Loucy (cell line): ENCODE measurements at regions not wholly inside any gene's neighbourhood (a gene's known extent, or its start where the extent isn't known, plus 50 kb on each side); places are given as distances from the start of the nearest gene placed in this dataset.

Experiments
- H2AFZ ChIP-seq: fragments of 200-600 bp; sonication (generic); 2 replicates; pipeline ENCODE4 v1.6.0; 2016; ENCODE audit warnings: antibody characterized with exemption, mild to moderate bottlenecking, low read length, moderate library complexity
- H3F3A ChIP-seq: fragments of 200-600 bp; 2 replicates; pipeline ENCODE4 v1.6.0; 2016; ENCODE audit warnings: antibody characterized with exemption, low read depth, mild to moderate bottlenecking
- H3K27me3 ChIP-seq: fragments of 200-600 bp; sonication (generic); 2 replicates; pipeline ENCODE4 v1.6.1; 2014; ENCODE audit warnings: low read length, mild to moderate bottlenecking; ENCODE audit not compliant: insufficient read depth, poor library complexity, severe bottlenecking
- H3K36me3 ChIP-seq: fragments of 200-600 bp; sonication (generic); 2 replicates; pipeline ENCODE4 v1.6.1; 2016; ENCODE audit warnings: low read length; ENCODE audit not compliant: insufficient read depth
- H3K4me1 ChIP-seq: fragments of 200-600 bp; sonication (generic); 2 replicates; pipeline ENCODE4 v1.5.1; 2014; ENCODE audit warnings: low read length, mild to moderate bottlenecking; ENCODE audit not compliant: insufficient read depth, poor library complexity, severe bottlenecking
- H3K4me2 ChIP-seq: fragments of 200-600 bp; sonication (generic); 2 replicates; pipeline ENCODE4 v1.6.0; 2014; ENCODE audit warnings: antibody characterized with exemption, low read length, low read depth, mild to moderate bottlenecking; ENCODE audit not compliant: poor library complexity, severe bottlenecking
- H3K4me3 ChIP-seq: fragments of 200-600 bp; sonication (generic); 2 replicates; pipeline ENCODE4 v1.5.1; 2014; ENCODE audit warnings: low read length, mild to moderate bottlenecking, mixed read lengths; ENCODE audit not compliant: poor library complexity, severe bottlenecking
- H3K79me2 ChIP-seq: fragments of 200-600 bp; sonication (generic); 2 replicates; pipeline ENCODE4 v1.6.1; 2014; ENCODE audit warnings: low read length; ENCODE audit not compliant: insufficient read depth
- H3K9ac ChIP-seq: fragments of 200-600 bp; sonication (generic); 2 replicates; pipeline ENCODE4 v1.6.0; 2014; ENCODE audit warnings: mild to moderate bottlenecking, low read depth, low read length, moderate library complexity; ENCODE audit not compliant: poor library complexity, severe bottlenecking
- H3K9me2 ChIP-seq: fragments of 200-600 bp; sonication (generic); replicated peaks from 2 replicates; pipeline ENCODE4 v1.6.1; 2016; ENCODE audit warnings: low read depth, low read length, mixed read lengths
- H3K9me3 ChIP-seq: fragments of 200-600 bp; sonication (generic); 2 replicates; pipeline ENCODE4 v1.6.1; 2014; ENCODE audit warnings: mild to moderate bottlenecking, antibody characterized with exemption, low read length, low read depth; ENCODE audit not compliant: insufficient read depth
- H4K20me1 ChIP-seq: fragments of 200-600 bp; sonication (generic); 2 replicates; pipeline ENCODE4 v1.6.0; 2014; ENCODE audit warnings: antibody characterized with exemption, low read length, mild to moderate bottlenecking; ENCODE audit not compliant: insufficient read depth, poor library complexity, severe bottlenecking
- CTCF ChIP-seq: fragments of 200-600 bp; sonication (generic); conservative IDR thresholded peaks from 2 replicates; pipeline ENCODE4 v1.5.1; 2014; ENCODE audit warnings: mild to moderate bottlenecking, antibody characterized with exemption, low read length
- EZH2phosphoT487 ChIP-seq: fragments of 200-600 bp; IDR thresholded peaks from 2 replicates; pipeline ENCODE4 v1.6.1; 2018; ENCODE audit warnings: antibody characterized with exemption, mild to moderate bottlenecking, moderate library complexity, borderline replicate concordance

- H3K9ac ChIP-seq, result no peak overlapping the region
- H4K20me1 ChIP-seq, result no peaks in the 10 kb centered on the region
- H3K79me2 ChIP-seq, result no peaks in the 10 kb centered on the region
- no peak overlapping the region for H3K4me3 ChIP-seq
- H3K9me2 ChIP-seq, result no peaks in the 10 kb centered on the region
- no peaks in the 10 kb centered on the region for H3K27me3 ChIP-seq
- H3K9me3 ChIP-seq, result no peaks in the 10 kb centered on the region
- H2AFZ ChIP-seq, result no peak overlapping the region
- H3K4me1 ChIP-seq, result no peaks in the 10 kb centered on the region
- no peak overlapping the region for H3K4me2 ChIP-seq
- TF ChIP-seq CTCF, result no peak
- TF ChIP-seq EZH2phosphoT487, result no peak
- no peaks in the 10 kb centered on the region for H3K36me3 ChIP-seq
- H3F3A ChIP-seq, result no peaks in the 10 kb centered on the region
These were observed 184.7 kb upstream of the RALGAPA2 start for GRCh38 chr20:20897145-20897544.

GRCh38 chr20:20896606-20897005, 184.2 kb upstream of the RALGAPA2 start:
- Histone ChIP-seq H3K4me2 (no peak overlapping the region), H3K79me2 (no peaks in the 10 kb centered on the region), H3F3A (no peaks in the 10 kb centered on the region), H3K27me3 (no peaks in the 10 kb centered on the region), H3K4me3 (no peak overlapping the region), H3K36me3 (no peaks in the 10 kb centered on the region), H3K9ac (no peak overlapping the region), H2AFZ (no peak overlapping the region), H3K4me1 (no peaks in the 10 kb centered on the region), H4K20me1 (no peaks in the 10 kb centered on the region), H3K9me2 (no peaks in the 10 kb centered on the region), H3K9me3 (no peaks in the 10 kb centered on the region)
- TF ChIP-seq CTCF (no peak), EZH2phosphoT487 (no peak)

GRCh38 chr20:20895537-20895936, 183.1 kb upstream of the RALGAPA2 start:
- Histone ChIP-seq H3K4me2 (no peak overlapping the region), H3K27me3 (no peaks in the 10 kb centered on the region), H3K36me3 (no peaks in the 10 kb centered on the region), H3F3A (no peaks in the 10 kb centered on the region), H3K9me3 (no peaks in the 10 kb centered on the region), H3K4me3 (no peak overlapping the region), H3K79me2 (no peaks in the 10 kb centered on the region), H3K4me1 (no peaks in the 10 kb centered on the region), H2AFZ (no peak overlapping the region), H3K9me2 (no peaks in the 10 kb centered on the region), H3K9ac (no peak overlapping the region), H4K20me1 (no peaks in the 10 kb centered on the region)
- TF ChIP-seq EZH2phosphoT487 (no peak), CTCF (no peak)
